Body of pancreas (tissue), 4 donors: ENCODE measurements at regions not wholly inside any gene's neighbourhood (a gene's known extent, or its start where the extent isn't known, plus 50 kb on each side); places are given as distances from the start of the nearest gene placed in this dataset.
"Not testable (repeated sequence)": the region's sequence is repeated elsewhere in the genome, so short reads cannot be mapped to it uniquely, and the experiment has no call there.

ENCODE experiments used
- ATAC-seq: fragments of 150-250 bp; one replicate; pipeline ENCODE4 v1.9.1; 2016
- DNase-seq, 4 donors: peaks; one replicate each; pipeline ENCODE4 v3.0.0-alpha.2; 2019
- H3K27ac ChIP-seq, 4 donors: fragments of 200-600 bp; sonication (generic); 1 replicate in 3 of 4; 2 replicates in 1 of 4; pipeline versions ENCODE4 v1.5.1 to v1.6.1; 2016 to 2019; ENCODE audit warnings: mild to moderate bottlenecking in 1 of 4, mixed read lengths in 1 of 4, moderate library complexity in 1 of 4
- H3K27me3 ChIP-seq, 2 donors: fragments of 200-600 bp; sonication (generic); one replicate each; pipeline ENCODE4 v1.6.0; 2016; ENCODE audit warnings: mild to moderate bottlenecking in 1 of 2
- H3K36me3 ChIP-seq, 2 donors: fragments of 200-600 bp; sonication (generic); replicated peaks in 1 of 2; 2 replicates each; pipeline ENCODE4 v1.5.1; 2016; ENCODE audit warnings: low read depth in 2 of 2; ENCODE audit not compliant: insufficient read depth in 1 of 2
- H3K4me1 ChIP-seq: fragments of 200-600 bp; sonication (generic); one replicate; pipeline ENCODE4 v1.6.0; 2016
- H3K4me3 ChIP-seq, 2 donors: fragments of 200-600 bp; sonication (generic); 1 replicate in 1 of 2; 2 replicates in 1 of 2; pipeline ENCODE4 v1.5.1; 2016 to 2019
- H3K9me3 ChIP-seq, 3 donors: fragments of 200-600 bp; sonication (generic); 1 replicate in 2 of 3; 2 replicates in 1 of 3; pipeline ENCODE4 v1.5.1; 2016
- WGBS, 2 donors: methylation state at CpG; one replicate each; pipeline ENCODE4 v1.1.5; 2017; 5-methylcytosine and 5-hydroxymethylcytosine counted together
- intact Hi-C: fragments of 100-400 bp; cut with DNase I; formaldehyde crosslinking; loops from one replicate; pipeline ENCODE4 v1.15.1; 2023

GRCh38 chr10:38252551-38252950 is 158.4 kb downstream of the ZNF37A start:
- H3K4me1 ChIP-seq, H3K27me3 ChIP-seq, H3K27ac ChIP-seq, intact Hi-C loops, ATAC-seq, H3K9me3 ChIP-seq, H3K36me3 ChIP-seq, H3K4me3 ChIP-seq, DNase-seq: not testable (repeated sequence)
- WGBS, 2 donors: 31 to 40% methylated on average over 6 of the region's 6 CpGs

DNA sequence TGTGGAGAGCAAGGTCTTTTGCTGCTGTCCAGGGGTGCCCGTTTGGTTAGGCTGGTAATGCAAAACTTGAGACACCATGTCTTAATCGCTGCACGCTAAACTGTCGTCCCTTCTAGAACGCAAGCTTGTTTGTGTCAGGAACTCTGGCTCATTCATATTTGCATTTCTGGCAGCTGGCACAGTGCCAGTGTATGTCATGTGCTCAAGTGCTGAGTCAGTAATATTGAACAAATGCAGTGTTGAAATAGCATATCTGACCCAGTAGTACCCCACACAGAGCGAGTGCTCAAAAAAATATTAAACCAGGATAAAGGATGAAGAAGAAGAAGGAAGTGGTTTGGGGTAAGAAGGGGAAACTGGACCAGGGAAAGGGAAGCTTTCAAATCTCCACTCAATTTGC is 173.4 kb downstream of the ZNF37A start:
- H3K4me1 ChIP-seq, H3K9me3 ChIP-seq, H3K4me3 ChIP-seq, H3K36me3 ChIP-seq, H3K27ac ChIP-seq, ATAC-seq, DNase-seq, H3K27me3 ChIP-seq, intact Hi-C loops: not testable (repeated sequence)
- 59 to 66% methylated on average over 6 of the region's 6 CpGs for WGBS, 2 donors

DNA sequence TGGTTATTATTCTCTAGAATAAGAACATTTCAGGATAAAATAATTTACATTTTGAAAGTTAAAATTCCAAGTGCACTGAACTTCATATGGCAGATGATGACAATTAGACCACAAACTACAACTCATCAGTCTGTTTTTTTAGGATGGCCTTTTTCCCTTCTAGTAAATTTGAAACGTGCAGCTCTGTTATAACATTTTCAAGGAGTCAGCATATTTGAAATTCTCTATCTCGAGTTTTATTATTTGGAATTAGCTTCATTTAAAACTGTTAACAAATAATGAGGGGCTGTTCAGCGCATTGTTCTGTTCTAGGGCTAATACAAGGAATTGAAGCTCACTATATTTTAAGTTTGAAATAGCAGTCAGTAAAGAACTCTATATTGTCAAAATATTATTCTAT is 176.9 kb downstream of the ZNF37A start:
- H3K9me3 ChIP-seq, H3K27me3 ChIP-seq, H3K36me3 ChIP-seq, H3K4me3 ChIP-seq, ATAC-seq, DNase-seq, H3K4me1 ChIP-seq, intact Hi-C loops, H3K27ac ChIP-seq: not testable (repeated sequence)
- WGBS, 2 donors: 38 to 47% methylated on average over 3 of the region's 3 CpGs

DNA sequence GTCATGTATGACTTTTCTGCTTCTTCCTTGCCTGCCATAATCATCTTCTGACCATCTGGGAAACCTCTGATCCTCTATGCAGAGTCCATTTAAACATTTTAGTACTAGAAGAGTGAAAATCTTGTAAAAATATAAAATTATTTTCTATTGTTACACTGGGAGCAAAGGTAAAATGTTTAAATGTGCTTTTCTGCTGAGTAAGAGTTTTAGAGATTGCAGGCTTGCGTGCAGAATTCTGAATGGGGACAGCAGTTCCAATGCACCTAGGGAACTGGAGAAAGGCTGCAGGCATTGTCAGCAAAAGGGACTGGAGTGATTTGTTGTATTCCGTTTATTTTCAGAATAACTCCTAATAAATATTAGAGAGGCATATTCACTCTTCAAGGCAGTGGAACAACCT is 180.7 kb downstream of the ZNF37A start:
- 39 to 62% methylated on average over 2 of the region's 2 CpGs for WGBS, 2 donors
- H3K4me3 ChIP-seq, H3K27me3 ChIP-seq, ATAC-seq, H3K36me3 ChIP-seq, H3K9me3 ChIP-seq, intact Hi-C loops, H3K27ac ChIP-seq, H3K4me1 ChIP-seq, DNase-seq: not testable (repeated sequence)

DNA sequence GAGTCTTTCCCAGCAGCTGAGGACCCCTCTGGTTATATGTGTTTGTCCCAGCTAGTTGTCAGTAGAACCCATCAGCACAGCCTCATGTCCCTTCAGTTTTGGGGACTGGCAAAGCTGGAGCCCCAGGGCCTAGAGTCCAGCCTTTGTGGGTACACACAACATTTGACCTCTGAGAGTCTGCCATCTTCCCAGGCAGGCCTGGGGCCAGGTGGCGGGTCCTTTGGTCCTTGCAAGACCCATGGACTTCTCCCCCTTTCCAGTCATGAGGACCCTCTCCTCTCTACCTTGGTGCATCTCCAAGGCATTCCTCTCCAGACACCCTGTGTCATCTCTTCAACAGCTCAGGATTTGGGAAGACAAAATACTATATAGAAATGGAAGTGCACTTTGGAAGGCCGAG is 198.4 kb downstream of the ZNF37A start:
- H3K9me3 ChIP-seq, DNase-seq, ATAC-seq, H3K36me3 ChIP-seq, H3K27ac ChIP-seq, H3K4me3 ChIP-seq, intact Hi-C loops, H3K27me3 ChIP-seq, H3K4me1 ChIP-seq: not testable (repeated sequence)
- 59 to 75% methylated on average over 2 of the region's 2 CpGs for WGBS, 2 donors

- H3K27ac ChIP-seq, H3K4me1 ChIP-seq, H3K4me3 ChIP-seq, H3K9me3 ChIP-seq, ATAC-seq, H3K36me3 ChIP-seq, intact Hi-C loops, H3K27me3 ChIP-seq, DNase-seq: not testable (repeated sequence)
- 49 to 62% methylated on average over 5 of the region's 5 CpGs for WGBS, 2 donors
Observed at GRCh38 chr10:38310111-38310510, 216.0 kb downstream of the ZNF37A start.

DNA sequence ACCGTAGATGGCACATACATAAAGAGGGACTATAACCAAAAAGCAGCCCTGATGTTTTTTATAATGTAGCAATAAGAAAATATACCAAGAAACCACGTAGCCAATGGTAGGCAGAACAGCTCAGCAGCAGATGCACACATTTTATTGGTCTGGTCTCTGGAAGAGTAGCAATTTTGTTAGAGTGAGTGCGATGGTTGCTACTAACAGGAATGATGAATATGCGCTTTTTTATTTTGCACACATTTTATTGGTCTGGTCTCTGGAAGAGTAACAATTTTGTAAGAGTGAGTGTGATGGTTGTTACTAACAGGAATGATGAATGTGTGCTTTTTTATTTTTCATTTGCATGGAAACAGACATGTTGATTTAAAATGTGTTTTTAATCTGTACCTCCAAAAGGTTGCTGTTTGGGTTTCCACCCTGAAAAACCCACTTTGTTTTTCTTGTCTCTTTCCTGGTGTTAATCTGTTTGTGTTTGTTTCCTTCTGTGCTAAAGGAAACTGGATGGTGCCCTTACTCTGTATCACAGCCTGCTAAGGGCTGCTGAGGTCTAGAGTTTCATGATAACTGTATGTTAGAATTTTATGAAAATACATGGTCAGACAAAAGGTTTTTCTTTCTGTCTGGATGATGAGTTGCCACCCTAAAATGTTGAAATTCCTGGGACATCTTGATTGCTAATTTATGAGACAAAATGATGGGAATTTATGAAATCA is 221.1 kb downstream of the ZNF37A start:
- H3K27me3 ChIP-seq, H3K9me3 ChIP-seq, H3K4me3 ChIP-seq, H3K36me3 ChIP-seq, DNase-seq, intact Hi-C loops, H3K4me1 ChIP-seq, H3K27ac ChIP-seq, ATAC-seq: not testable (repeated sequence)
- WGBS, 2 donors: 65 to 74% methylated on average over 4 of the region's 4 CpGs

- 63 to 64% methylated on average over 4 to 8 of the region's 8 CpGs for WGBS, 2 donors
- intact Hi-C loops: not testable (repeated sequence)
Observed at GRCh38 chr10:38321393-38321792, 227.3 kb downstream of the ZNF37A start.

GRCh38 chr10:38330306-38330705 is 236.2 kb downstream of the ZNF37A start:
- WGBS, 2 donors: 38 to 52% methylated on average over 2 of the region's 2 CpGs
- H3K36me3 ChIP-seq, DNase-seq, H3K9me3 ChIP-seq, intact Hi-C loops, H3K4me3 ChIP-seq, H3K27ac ChIP-seq, H3K4me1 ChIP-seq, ATAC-seq, H3K27me3 ChIP-seq: not testable (repeated sequence)

More at GRCh38 chr10:38321393-38321792, 227.3 kb downstream of the ZNF37A start:
- ATAC-seq, H3K36me3 ChIP-seq, H3K4me3 ChIP-seq, H3K27ac ChIP-seq, H3K9me3 ChIP-seq, H3K4me1 ChIP-seq, DNase-seq, H3K27me3 ChIP-seq: not testable (repeated sequence)

- H3K36me3 ChIP-seq, H3K4me1 ChIP-seq, DNase-seq, H3K9me3 ChIP-seq, intact Hi-C loops, ATAC-seq, H3K27ac ChIP-seq, H3K27me3 ChIP-seq, H3K4me3 ChIP-seq: not testable (repeated sequence)
- WGBS, 2 donors: 63 to 85% methylated on average over 1 to 2 of the region's 2 CpGs
Observed at GRCh38 chr10:38331106-38331505, 237.0 kb downstream of the ZNF37A start.

DNA sequence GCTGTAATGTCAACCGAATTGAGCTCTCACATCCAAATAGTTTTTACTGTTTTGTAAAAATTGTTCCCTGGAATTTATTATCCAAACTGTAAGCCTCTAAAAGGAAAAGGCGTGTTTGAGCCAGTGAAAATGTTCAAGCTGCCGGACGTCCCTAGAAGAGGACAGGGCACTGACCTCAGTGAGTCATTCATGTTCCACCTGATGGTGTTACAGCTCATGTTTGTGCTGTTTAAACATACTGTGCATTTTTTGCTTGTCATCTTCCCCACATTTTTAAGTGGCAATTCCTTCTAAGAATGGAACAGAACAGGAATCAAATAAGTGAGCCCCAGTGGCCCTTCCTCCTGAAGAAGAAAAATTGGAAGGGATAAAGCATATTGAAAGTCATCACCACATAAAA is 239.6 kb downstream of the ZNF37A start:
- H3K27me3 ChIP-seq, H3K27ac ChIP-seq, H3K36me3 ChIP-seq, DNase-seq, H3K4me1 ChIP-seq, intact Hi-C loops, ATAC-seq, H3K9me3 ChIP-seq, H3K4me3 ChIP-seq: not testable (repeated sequence)
- WGBS, 2 donors: 44 to 53% methylated on average over 3 to 4 of the region's 4 CpGs

DNA sequence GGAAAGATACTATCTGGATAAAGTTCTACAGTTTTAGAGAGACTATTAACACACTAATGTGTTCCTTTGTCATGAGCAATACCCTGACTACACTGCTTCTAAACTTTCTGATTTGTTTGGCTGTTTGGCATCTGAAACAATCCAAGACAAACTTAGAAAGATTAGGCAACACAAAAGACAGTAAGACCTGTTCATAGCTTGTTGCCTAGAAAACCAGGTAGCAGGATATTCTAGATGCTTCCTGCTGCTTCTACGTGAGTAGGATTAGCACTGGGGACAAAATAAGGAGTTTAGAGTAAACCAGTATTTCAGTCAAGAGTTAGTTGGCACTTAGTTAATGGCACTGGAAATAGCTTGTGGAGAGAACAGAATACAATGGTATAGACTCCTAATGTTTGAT is 256.5 kb downstream of the ZNF37A start:
- H3K9me3 ChIP-seq, intact Hi-C loops, H3K36me3 ChIP-seq, H3K4me1 ChIP-seq, ATAC-seq, H3K27me3 ChIP-seq, H3K4me3 ChIP-seq, DNase-seq, H3K27ac ChIP-seq: not testable (repeated sequence)
- 62 to 71% methylated on average over 1 of the region's 1 CpG for WGBS, 2 donors
